SU-DHL-6 (cell line): ENCODE measurements at regions not wholly inside any gene's neighbourhood (a gene's known extent, or its start where the extent isn't known, plus 50 kb on each side); places are given as distances from the start of the nearest gene placed in this dataset.

Experiments
- EZH2phosphoT487 ChIP-seq: fragments of 200-600 bp; sonication (generic), shearing (Covaris generic); conservative IDR thresholded peaks from 2 replicates; pipeline ENCODE4 v1.6.1; 2018; ENCODE audit warnings: mild to moderate bottlenecking, antibody characterized with exemption, low read length, moderate library complexity, mixed read lengths
- TF ChIP-seq, protein P1 (sequence below): fragments of 200-600 bp; sonication (generic); IDR thresholded peaks from one replicate; pipeline ENCODE4 v1.5.1; 2017; ENCODE audit warnings: antibody characterized with exemption, mild to moderate bottlenecking, low read length, moderate library complexity; ENCODE audit not compliant: insufficient read depth, poor library complexity, severe bottlenecking

DNA sequence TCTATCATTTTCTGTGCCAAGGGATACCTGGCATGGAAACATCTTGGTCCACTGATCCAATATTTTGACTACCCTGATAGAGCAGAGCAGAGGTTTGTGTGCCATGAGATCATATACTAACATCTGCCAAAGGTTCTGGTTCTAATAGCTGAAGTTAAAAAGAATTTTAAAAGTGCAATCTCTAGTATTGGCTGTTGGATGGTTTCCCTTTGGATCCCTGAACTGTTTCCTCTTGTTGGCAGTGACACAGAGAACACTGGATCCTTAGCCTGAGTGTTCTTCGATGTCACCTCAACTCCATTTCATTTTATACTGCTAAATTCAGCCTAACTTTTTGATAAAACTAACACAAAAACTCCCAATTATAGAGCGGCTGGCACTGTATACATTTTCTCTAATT is 169.3 kb upstream of the FBXO11 start:
- TF ChIP-seq, protein P1, sequence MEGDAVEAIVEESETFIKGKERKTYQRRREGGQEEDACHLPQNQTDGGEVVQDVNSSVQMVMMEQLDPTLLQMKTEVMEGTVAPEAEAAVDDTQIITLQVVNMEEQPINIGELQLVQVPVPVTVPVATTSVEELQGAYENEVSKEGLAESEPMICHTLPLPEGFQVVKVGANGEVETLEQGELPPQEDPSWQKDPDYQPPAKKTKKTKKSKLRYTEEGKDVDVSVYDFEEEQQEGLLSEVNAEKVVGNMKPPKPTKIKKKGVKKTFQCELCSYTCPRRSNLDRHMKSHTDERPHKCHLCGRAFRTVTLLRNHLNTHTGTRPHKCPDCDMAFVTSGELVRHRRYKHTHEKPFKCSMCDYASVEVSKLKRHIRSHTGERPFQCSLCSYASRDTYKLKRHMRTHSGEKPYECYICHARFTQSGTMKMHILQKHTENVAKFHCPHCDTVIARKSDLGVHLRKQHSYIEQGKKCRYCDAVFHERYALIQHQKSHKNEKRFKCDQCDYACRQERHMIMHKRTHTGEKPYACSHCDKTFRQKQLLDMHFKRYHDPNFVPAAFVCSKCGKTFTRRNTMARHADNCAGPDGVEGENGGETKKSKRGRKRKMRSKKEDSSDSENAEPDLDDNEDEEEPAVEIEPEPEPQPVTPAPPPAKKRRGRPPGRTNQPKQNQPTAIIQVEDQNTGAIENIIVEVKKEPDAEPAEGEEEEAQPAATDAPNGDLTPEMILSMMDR, result no peak
- no peak for TF ChIP-seq EZH2phosphoT487
